ENCODE measurements at regions not wholly inside any gene's neighbourhood (a gene's known extent, or its start where the extent isn't known, plus 50 kb on each side); places are given as distances from the start of the nearest gene placed in this dataset.
A peak's percentile ranks its signal among the peaks of the same experiment; 100 is the strongest.

DNA sequence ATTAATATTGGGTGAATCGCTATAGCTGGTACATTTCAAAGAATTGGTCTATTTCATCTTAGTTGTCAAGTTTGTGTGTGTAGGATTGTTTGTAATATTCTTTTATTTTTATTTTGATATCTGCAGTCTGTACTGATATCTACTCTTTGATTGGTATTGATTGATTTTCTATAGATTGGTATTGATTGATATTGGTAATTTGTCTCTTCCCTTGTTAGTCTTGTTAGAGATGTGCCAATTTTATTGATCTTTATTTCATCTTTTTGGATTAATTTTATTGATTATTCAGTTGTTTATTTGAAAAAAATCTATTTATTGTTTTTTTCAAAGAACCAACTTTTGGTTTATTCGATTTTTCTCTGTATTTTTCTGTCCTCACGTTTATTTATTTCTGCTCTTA is 61.4 kb downstream of the TM2D3 start:
- DNase-seq, result no peak

DNA sequence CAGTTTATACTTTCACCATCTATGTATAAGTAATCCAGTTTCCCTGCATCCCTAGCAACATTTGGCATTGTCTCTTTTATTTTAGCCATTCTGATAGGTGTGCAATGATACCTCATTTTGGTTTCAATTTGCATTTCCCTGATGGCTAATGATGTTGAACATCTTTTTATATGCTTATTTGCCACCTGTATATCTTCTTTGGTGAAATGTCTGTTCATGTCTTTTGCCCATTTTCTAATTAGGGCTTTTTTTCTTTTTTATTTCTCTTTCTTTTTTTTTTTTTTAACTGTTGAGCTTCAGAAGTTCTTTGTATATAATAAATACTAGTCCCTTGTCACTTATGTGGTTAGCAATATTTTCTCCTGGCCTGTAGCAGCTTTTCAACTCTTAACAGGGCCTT is 68.9 kb downstream of the TM2D3 start:
- no peak for DNase-seq

DNA sequence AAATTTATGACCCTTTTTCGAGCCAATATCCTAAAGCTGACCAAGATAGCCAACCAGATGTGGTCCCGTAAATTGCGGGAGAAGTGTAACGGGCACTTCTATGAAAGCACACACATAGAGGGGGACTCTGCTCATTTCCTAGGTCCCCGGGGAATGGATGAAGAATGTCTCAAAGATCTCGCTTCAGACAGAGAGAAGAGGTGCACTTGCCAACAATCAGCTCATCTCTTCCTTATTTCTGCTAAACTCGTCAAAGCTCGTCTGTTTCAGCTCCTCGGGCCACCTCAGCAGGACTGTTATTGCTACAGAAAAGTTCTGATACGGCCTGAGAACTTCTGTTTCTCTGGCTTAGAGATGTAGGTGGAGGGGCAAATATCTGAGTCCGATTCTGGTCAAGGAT is 71.8 kb downstream of the TM2D3 start:
- no peak for DNase-seq

DNA sequence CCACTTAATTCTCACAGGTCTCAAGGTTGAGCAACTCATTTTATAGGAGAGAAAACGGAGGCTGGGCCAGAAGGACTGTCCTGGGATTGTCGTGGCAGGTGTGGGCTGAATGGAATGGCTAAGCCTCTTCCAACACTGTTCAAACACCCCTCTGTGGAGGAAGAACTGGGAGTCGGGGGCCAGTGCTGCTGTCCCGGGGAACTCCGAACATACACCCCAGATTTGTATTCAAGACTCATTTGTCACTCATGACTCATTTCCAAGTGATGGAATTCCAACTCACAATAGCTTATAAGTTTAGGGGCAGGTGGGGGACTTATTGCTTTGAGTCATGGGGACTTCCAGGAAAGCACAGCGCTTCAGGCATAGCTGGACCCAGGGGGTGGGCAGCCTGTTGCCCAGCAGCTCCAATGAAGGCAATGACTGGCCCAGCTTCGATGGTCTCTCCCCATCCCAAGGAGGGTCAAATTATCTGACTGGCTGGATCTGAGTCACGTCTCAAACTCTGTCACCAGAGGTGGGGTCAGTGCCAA is 72.5 kb downstream of the TM2D3 start:
- no peak for DNase-seq

DNA sequence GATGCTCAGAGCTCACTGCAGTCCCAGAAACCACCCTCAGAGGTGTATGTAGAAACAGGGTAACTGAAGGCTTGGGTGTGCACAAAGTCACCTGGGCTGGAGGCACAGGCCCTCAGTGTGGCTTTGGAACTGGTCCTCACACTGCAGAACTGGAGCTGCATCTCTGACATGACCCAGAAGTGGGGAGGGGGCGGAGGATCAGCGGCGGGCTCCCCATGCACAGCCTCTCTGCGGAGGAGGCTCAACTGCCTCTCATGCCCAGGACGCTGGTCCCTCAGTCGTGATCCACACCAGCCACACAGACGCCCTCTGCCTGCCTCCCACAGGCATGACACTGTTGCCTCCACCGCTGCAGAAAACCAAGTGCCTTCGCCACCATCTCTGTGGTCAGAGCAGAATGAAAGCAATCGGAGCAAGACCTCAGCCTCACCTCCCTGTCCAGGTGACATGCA is 73.7 kb downstream of the TM2D3 start:
- DNase-seq, result peak; percentile 78

DNA sequence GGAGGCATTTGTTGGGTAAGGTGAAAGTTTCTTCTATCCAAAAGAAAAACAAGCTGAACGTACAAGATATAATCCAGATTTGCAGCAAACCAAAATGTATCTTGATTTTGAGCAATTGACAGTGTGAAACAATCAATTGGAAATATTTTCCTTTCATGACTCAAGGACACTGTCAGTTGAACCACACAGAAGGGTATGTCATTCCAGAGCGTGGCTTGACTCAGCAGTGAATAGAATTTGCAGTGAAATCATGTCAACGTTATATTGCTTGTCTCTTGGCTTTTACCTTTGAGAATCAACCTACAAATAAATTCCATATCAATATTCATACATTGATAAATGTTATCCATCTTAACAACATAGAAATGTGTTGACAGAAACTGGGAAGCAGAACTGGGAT is 78.2 kb downstream of the TM2D3 start:
- no peak for DNase-seq

DNA sequence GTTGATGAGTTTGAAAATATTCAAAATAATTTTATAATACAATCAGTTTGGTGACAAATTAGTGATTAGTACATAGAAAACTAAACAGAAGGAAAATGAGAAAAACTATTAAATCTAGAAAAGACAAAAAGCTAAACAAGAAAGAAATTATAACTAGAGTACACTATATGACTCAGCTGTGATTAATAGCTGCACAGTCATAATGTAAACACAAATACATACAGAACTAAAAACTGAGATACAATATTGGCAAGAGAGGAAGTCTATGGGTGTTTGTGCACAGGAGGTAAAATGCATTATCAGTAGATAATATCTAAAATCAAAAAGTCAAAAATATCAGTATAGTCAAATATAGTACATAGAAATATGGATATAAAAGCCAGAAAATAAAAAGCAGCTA is 80.7 kb upstream of the PCSK6 start:
- peak; percentile 8 for DNase-seq

DNA sequence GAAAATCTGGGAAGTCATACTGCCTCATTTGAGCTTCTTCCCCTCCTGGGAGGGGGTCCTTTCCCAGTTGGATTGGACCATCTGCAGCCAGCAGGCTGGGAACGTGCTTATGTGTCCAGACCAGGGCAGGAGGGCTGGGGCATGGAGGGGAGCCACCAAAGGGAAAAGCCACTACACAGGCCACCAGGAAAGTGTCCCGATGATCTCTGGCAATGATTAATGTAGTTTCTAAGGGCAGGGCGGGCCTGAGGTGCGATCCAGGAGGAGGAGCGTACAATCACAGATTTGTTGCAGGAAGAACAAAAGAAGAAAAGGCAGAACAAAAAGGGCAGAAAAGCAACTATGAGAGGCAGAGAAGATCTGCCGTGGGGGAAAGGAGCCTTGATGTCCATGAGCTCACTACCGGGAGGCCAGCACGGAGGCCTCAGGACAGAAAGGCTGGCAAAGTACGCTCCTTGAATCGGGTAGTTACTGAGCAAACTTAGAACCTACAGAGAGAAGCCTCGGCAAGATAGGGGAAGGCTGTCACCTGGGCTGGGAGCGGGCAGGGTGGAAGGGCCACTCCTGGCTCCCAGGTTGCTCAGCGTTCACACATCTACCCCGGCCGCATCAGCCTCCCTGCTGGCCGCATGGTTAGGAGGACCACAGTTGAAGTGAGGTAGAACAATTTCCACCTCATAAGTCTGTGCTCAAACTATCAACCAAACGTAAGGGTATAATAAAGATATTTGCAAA is 79.5 kb upstream of the PCSK6 start:
- no peak for DNase-seq

DNA sequence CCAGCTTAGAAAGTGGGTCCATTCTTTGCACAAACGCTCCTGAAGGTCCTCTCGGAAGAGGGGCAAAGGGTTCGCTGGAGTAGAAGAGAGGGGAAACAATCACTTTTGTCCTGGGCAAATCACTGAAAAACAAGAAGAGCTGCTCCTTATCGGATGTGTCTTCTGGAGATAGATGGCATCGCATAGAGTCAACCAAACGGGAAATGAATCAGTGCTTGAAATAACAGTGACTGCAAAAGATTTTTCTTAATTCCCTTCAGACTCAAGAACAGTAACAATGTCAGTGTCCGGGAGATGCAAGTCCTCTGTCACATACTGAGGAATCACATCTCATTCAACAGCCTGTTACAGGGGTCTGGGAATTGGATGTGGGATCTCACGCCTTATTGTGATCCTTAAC is 78.8 kb upstream of the PCSK6 start:
- DNase-seq, result no peak

DNA sequence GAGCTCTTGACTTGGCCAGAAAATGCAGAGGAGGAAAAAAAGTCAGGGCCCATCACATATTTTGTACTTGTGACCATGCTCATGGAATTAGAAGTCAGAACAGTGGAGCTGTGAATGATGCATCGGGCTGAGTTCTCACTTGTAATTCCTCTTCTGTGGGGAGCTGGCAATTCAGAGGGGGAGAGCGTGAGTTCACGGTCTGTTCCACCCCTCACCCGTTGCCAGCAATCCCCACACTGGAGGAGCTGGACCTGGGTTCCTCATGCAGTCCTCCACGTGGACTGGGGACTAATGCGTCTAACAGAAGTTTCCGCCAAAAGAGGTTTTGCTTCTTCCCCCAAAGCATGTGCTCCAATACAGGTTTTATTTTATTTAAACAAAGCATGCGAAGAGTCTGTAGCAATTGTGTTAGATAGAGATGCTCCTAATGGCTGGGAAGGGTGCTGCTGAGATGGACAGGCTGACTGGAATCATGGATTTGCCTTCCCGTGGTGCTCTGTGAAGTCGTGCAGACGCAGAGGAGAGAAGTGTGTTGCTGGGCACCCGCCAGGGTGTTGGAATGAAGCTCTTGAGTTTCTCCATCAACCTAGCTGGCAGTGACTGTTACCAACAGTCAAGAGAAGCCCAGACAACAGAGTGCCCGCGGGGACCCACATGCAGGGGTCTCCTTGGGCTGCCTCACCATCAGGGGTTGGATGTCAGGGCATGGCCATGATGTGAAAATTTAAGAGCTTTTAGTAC is 77.4 kb upstream of the PCSK6 start:
- DNase-seq, result no peak

DNA sequence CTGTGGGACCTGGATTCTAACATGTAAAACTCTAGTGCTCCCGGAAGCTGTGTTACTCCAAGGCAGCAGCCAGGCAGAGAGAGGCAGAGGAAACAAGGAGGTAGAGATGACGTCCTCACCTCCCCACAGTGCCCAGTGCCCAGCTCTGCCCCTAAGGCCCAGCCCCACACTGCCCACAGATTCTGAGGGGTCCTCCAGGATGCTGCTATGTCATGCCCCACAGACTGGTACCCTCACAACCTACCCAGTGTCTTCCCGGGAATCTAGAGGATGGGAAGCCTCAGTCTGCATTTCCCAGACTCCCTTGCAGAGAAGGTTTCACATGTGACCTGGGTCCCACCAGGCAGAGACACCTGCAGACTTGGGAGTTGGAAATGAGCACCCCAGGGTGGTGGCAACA is 75.9 kb upstream of the PCSK6 start:
- no peak for DNase-seq

DNA sequence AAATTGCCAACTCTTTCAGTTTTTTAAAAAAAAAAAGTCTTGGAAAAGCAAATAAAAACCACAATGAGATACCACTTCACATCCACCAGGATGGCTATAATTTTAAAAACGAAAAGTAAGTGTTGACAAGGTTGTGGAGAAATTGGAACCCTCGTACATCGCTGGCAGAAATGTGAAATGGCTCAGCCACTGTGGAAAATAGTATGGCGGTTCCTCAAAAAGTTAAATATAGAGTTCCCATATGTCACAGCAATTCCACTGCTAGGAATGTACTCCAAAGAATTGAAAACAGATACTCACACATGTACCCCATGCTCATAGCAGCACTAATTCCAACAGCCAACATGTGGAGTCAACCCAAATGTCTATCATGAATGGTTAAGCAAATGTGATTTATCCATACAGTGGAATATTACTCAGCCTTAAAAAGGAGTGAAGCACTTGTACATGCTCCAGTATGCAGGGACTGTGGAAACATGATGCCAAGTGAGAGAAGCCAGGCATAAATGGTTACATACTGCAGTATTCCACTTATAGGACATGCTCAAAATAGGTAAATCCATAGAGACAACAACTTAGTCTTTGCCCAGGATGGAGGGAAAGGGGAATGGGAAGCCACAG is 73.8 kb upstream of the PCSK6 start:
- no peak for DNase-seq

DNA sequence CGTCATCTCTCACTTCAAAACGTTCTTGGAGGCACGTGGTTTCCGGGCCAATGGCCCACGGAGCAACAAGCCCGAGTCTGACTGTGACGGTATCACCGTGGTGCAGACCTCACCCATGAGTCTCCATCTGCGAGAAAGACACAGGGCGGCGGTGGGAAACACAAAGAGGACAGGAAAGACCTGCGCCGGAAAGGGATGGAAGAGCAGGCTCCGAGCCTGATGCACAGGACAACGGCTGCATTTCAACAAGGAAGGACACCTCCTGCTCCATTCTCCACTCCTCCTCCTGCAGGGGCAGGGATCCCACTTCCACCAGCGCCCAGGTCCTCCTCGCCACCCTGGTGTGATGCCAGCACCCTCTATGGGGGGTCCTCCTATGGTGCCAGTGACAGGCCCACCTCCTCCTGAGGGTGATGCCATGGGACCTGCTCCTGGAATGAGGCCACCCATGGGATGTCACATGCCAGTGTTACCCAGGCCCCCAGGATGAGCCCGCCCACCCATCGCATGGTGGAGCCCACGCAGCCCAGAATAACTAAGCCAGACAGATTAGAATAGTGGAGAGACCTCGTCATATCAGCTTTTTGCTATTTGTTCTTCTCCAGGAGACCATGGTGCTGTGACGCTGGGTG is 73.0 kb upstream of the PCSK6 start:
- DNase-seq, result no peak

DNA sequence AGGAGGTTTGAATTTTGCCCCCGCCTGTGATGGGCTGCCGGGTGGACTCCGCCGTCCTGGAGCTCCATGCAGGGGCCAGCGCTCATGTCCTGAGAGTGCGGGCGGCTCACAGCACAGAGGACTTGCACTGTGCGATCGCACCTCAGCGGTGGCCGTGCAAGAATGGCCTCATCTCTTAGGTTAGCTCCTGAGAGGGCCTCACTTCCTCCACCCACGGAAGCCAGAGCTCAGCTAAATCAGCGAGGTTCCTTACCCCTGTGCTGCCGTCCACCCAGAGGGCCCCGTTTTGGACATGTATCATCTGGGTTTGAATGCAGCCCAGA is 72.0 kb upstream of the PCSK6 start:
- no peak for DNase-seq

DNA sequence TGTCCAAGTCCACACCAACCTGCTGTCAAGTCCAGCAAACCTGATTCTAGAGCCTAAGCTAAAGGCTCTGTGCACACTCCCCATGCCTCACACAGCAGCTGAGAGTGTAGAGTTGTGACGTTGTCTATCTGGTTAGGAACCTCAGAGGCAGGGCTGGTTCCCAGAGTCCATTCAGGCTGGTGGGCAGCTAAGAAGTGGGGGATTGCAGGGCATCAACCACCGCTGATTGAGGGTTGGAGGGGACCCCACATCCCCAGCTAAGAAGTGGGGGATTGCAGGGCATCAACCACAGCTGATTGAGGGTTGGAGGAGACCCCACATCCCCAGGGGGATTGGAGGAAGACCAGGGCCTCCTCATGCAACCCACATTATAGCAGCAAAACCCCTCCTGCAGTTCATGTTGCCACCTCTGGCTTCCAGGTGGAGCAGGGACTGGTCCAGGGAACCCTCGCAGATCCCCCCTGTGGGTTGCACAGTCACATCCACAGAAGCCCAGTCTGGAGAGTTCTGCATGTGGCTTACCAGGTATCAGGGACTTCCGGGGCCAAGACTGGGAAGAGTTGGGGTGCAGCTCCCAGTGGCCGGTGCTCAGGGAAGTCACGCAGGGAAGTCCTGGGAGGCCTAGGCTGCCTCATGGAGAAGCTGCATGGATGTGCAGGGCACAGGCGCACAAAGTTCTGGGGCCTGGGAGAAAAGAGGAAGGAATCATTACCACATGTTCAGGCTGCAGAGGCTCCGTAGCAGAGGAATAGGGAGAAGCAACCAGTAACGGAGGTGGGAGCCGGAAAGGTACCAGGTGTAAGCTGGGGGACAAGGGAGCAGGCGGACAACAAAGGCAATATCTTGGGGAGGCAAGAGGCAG is 71.4 kb upstream of the PCSK6 start:
- DNase-seq, result no peak

DNA sequence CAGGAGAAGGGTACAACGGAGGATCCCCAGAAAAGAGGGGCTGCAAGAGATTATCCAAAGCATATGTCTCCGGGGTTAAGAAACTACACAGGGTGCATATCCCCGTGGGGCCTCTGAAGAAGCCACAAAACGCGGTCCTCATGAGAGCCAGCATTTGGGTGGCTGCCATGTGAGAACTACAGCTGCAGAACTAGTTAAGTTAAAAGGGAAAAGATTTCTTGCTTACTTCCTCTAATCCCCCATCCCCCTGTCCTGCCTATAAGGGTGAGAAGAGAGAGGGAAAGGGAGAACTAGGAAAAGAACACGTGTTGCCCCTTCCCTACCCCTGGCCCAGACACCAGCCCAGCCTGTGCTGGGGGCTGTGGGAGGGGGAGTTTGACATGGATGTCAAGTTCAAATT is 70.4 kb upstream of the PCSK6 start:
- no peak for DNase-seq

DNA sequence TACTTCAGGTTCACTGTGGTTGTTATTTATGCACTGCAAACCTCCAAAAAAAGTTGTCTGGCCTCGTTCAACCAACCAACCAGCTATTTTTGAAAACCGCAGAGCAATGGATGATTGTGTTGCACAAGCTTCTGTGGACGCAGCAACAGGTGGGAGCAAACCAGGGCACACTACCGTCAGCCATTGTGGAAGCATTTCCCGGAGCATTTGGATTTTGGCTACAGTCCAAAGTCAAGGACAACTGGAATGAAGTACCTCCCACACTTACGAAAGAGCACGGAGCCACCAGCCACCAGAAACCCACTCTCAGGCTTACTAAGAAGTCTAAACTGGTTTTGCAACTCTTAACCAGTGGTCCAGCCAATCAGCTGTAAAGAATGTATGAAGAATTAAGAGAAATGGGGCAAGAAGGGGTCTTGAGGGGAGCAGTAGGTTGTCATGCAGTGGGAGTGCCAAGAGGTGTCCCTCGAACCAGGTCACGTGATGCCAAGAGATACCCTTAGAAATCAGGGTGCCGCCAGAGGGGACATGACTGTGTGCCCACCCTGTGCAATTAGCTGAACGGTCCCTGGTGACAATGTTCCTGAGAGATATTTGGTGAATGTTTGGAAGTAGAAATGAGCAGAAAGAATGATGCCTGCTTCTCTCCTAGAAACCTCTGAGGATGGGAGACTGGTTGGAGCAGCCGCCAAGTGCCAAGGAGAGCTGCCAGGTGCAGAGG is 68.9 kb upstream of the PCSK6 start:
- DNase-seq, result peak; percentile 12

DNA sequence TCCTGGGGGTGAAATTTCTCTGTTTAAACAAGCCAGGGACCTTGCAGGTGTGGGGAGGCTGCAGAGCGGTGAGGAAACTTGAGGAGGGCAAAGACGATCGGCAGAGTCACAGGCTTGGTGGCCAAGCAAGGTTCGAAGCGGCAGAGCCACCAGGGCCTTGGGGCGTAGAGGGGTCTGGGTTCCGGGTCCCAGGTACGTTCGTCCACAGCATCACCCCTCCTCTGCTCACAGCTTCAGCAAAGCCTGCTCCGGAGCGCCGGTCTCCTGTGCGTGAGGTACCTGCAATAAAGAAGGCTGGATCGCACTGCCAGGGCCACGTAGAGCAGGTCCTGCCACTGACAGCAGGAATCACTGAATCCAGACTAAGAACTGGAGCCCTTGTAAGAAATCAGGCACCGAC is 66.8 kb upstream of the PCSK6 start:
- DNase-seq, result no peak

DNA sequence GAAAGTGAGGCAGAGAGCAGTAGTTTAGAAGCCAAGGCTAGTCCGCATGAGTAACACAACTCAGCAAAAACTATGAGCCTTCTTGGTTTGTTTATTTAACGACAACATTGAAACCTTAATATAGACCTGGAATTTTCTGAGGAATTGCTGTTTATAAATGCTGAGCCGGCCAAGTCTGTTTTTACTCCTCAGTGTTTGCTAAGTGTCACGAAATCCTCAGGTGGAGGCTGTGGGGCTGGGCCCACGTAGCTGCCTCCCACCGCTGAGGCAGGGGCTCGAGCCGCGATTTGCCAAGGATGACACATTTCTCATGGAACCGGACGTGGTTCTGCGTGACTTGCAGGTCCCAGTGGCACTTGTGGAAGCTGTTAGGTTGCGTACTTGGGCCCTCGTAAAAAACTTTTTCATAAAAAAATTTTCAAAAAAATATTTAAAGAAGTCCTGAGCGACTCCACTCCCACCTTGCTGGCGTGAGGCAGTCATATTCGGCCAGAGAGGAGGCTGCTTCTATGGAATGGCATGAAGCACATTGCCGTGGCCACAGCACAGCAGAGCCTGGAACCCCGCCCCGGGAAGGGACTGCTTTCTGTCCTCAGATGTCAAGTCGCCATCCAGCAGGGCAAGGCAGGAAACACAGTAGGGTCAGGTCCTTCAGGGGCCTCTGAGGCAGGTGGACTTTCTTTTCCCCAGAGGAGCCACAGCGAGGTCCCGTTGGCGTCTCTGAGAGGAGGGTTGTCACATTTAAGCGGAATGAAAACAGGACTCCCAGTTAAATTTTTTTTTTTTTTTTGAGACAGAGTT is 64.8 kb upstream of the PCSK6 start:
- no peak for DNase-seq

DNA sequence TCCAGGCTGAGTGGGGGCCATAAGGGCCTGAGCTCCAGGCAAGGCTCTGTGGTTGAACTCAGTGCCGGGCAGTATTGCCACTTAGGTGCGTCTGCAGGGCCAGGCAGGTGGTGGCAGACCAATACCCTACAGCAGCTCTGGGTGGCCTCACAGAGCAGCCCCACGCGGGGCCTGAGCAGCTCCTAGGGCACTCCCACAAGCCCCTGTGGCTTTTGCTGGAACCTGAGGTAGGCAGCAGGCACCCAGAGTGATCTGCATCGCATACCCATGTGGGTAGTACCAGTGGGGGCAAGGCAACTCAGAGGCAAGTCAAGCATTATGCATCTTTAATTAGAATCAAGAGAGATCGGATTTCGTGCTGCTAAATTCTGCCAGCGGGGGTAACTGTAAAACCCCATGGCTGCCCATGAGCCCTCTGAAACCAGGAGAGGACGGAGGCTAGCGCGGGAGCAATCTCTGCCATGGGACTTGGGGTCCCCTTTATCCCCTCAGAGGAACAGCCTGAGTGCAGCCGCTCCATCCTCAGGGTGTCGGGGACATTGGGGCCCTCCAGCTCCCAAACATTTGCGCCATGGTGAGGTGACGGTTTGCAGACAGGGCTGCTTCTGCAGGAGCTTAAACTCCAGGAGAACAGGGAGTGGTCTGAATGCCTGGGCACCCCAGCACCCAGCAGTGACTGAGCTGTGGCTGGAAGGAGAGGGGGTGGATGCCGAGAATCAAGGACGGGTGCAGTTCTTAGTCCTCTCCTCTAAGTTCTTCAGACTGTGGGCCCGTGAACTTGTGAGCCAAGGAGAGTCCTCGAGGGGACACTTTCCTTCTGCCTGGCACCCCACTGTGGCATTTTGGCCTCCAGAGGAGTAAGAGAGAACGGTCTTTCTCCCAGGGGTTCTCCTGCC is 62.4 kb upstream of the PCSK6 start:
- DNase-seq, result no peak
